ENCODE measurements at regions not wholly inside any gene's neighbourhood (a gene's known extent, or its start where the extent isn't known, plus 50 kb on each side); places are given as distances from the start of the nearest gene placed in this dataset.
"Not testable (repeated sequence)": the region's sequence is repeated elsewhere in the genome, so short reads cannot be mapped to it uniquely, and the experiment has no call there.

GRCh38 chr4:114399105-114399504, 199.5 kb upstream of the UGT8 start:
- no peak overlapping the region for H3K4me3 Mint-ChIP-seq
- intact Hi-C loops (cut with micrococcal nuclease): no loop called here

GRCh38 chr4:114400531-114400930, 198.1 kb upstream of the UGT8 start:
- intact Hi-C loops (cut with micrococcal nuclease): no loop called here
- H3K4me3 Mint-ChIP-seq: no peak overlapping the region
- H3K27me3 Mint-ChIP-seq: no peaks in the 10 kb centered on the region
- no peaks in the 10 kb centered on the region for H3K36me3 Mint-ChIP-seq (ENCODE audit: low read depth)
- H3K4me1 Mint-ChIP-seq: no peaks in the 10 kb centered on the region
- no peak overlapping the region for H3K27ac Mint-ChIP-seq
- no peak for DNase-seq
- no peaks in the 10 kb centered on the region for H3K9me3 Mint-ChIP-seq

More at GRCh38 chr4:114399105-114399504, 199.5 kb upstream of the UGT8 start:
- Mint-ChIP-seq H3K9me3 (no peaks in the 10 kb centered on the region), H3K27ac (no peak overlapping the region), H3K36me3 (ENCODE audit: low read depth) (no peaks in the 10 kb centered on the region), H3K4me1 (no peaks in the 10 kb centered on the region), H3K27me3 (no peaks in the 10 kb centered on the region)
- no peak for DNase-seq

GRCh38 chr4:114401483-114401882, 197.1 kb upstream of the UGT8 start:
- H3K9me3 Mint-ChIP-seq: no peaks in the 10 kb centered on the region

GRCh38 chr4:114417214-114417613, 181.4 kb upstream of the UGT8 start:
- Mint-ChIP-seq H3K4me1 (no peaks in the 10 kb centered on the region), H3K36me3 (ENCODE audit: low read depth) (no peaks in the 10 kb centered on the region), H3K27me3 (no peaks in the 10 kb centered on the region), H3K27ac (no peak overlapping the region), H3K9me3 (no peaks in the 10 kb centered on the region), H3K4me3 (no peak overlapping the region)
- intact Hi-C loops (cut with micrococcal nuclease): no loop called here
- no peak for DNase-seq

More at GRCh38 chr4:114401483-114401882, 197.1 kb upstream of the UGT8 start:
- no peak overlapping the region for H3K27ac Mint-ChIP-seq
- H3K27me3 Mint-ChIP-seq: no peaks in the 10 kb centered on the region
- no peaks in the 10 kb centered on the region for H3K36me3 Mint-ChIP-seq (ENCODE audit: low read depth)
- no peaks in the 10 kb centered on the region for H3K4me1 Mint-ChIP-seq
- H3K4me3 Mint-ChIP-seq: no peak overlapping the region
- intact Hi-C loops (cut with micrococcal nuclease): no loop called here
- no peak for DNase-seq

- Mint-ChIP-seq H3K4me1 (no peaks in the 10 kb centered on the region), H3K36me3 (ENCODE audit: low read depth) (no peaks in the 10 kb centered on the region), H3K27ac (no peak overlapping the region), H3K4me3 (no peak overlapping the region), H3K9me3 (no peaks in the 10 kb centered on the region), H3K27me3 (no peaks in the 10 kb centered on the region)
- intact Hi-C loops (cut with micrococcal nuclease): no loop called here
- DNase-seq: no peak
Measured at GRCh38 chr4:114420069-114420468, 178.5 kb upstream of the UGT8 start.

- Mint-ChIP-seq H3K27ac (no peak overlapping the region), H3K9me3 (no peaks in the 10 kb centered on the region), H3K4me1 (no peaks in the 10 kb centered on the region), H3K36me3 (ENCODE audit: low read depth) (no peaks in the 10 kb centered on the region), H3K4me3 (no peak overlapping the region), H3K27me3 (no peaks in the 10 kb centered on the region)
- intact Hi-C loops (cut with micrococcal nuclease): no loop called here
- DNase-seq: no peak
Measured at GRCh38 chr4:114423582-114423981, 175.0 kb upstream of the UGT8 start.

GRCh38 chr4:114435116-114435515, 163.5 kb upstream of the UGT8 start:
- H3K36me3 Mint-ChIP-seq (ENCODE audit: low read depth): no peaks in the 10 kb centered on the region
- no peak for DNase-seq
- no peak overlapping the region for H3K27ac Mint-ChIP-seq
- no peaks in the 10 kb centered on the region for H3K9me3 Mint-ChIP-seq
- intact Hi-C loops (cut with micrococcal nuclease): no loop called here
- H3K27me3 Mint-ChIP-seq: no peaks in the 10 kb centered on the region
- H3K4me1 Mint-ChIP-seq: no peaks in the 10 kb centered on the region
- H3K4me3 Mint-ChIP-seq: no peak overlapping the region

GRCh38 chr4:114442856-114443255, 155.8 kb upstream of the UGT8 start:
- Mint-ChIP-seq H3K4me3 (no peak overlapping the region), H3K9me3 (no peaks in the 10 kb centered on the region), H3K36me3 (ENCODE audit: low read depth) (no peaks in the 10 kb centered on the region), H3K27me3 (no peaks in the 10 kb centered on the region), H3K4me1 (no peaks in the 10 kb centered on the region), H3K27ac (no peak overlapping the region)
- DNase-seq: no peak
- intact Hi-C loops (cut with micrococcal nuclease): no loop called here

- Mint-ChIP-seq H3K27ac (no peak overlapping the region), H3K4me1 (no peaks in the 10 kb centered on the region), H3K27me3 (no peaks in the 10 kb centered on the region), H3K4me3 (no peak overlapping the region), H3K9me3 (no peaks in the 10 kb centered on the region), H3K36me3 (ENCODE audit: low read depth) (no peaks in the 10 kb centered on the region)
- no peak for DNase-seq
- intact Hi-C loops (cut with micrococcal nuclease): no loop called here
Measured at GRCh38 chr4:114444211-114444610, 154.4 kb upstream of the UGT8 start.

- H3K4me3 Mint-ChIP-seq; H3K36me3 Mint-ChIP-seq (ENCODE audit: low read depth); H3K27ac Mint-ChIP-seq; intact Hi-C loops (cut with micrococcal nuclease); DNase-seq; H3K9me3 Mint-ChIP-seq; H3K27me3 Mint-ChIP-seq; H3K4me1 Mint-ChIP-seq: not testable (repeated sequence)
Measured at GRCh38 chr4:114447963-114448516, 150.6 kb upstream of the UGT8 start.

GRCh38 chr4:114458728-114459127, 139.9 kb upstream of the UGT8 start:
- intact Hi-C loops (cut with micrococcal nuclease): no loop called here
- no peak overlapping the region for H3K4me3 Mint-ChIP-seq
- H3K27ac Mint-ChIP-seq: no peak overlapping the region
- H3K9me3 Mint-ChIP-seq: no peaks in the 10 kb centered on the region
- no peak for DNase-seq
- no peaks in the 10 kb centered on the region for H3K36me3 Mint-ChIP-seq (ENCODE audit: low read depth)
- no peaks in the 10 kb centered on the region for H3K4me1 Mint-ChIP-seq
- H3K27me3 Mint-ChIP-seq: no peaks in the 10 kb centered on the region

- no peak overlapping the region for H3K4me3 Mint-ChIP-seq
- no peaks in the 10 kb centered on the region for H3K4me1 Mint-ChIP-seq
- H3K9me3 Mint-ChIP-seq: no peaks in the 10 kb centered on the region
- H3K36me3 Mint-ChIP-seq (ENCODE audit: low read depth): no peaks in the 10 kb centered on the region
- DNase-seq: no peak
- no peaks in the 10 kb centered on the region for H3K27me3 Mint-ChIP-seq
- intact Hi-C loops (cut with micrococcal nuclease): no loop called here
- no peak overlapping the region for H3K27ac Mint-ChIP-seq
Measured at GRCh38 chr4:114464726-114465272, 133.8 kb upstream of the UGT8 start.

GRCh38 chr4:114465766-114466165, 132.8 kb upstream of the UGT8 start:
- Mint-ChIP-seq H3K27me3 (no peaks in the 10 kb centered on the region), H3K4me1 (no peaks in the 10 kb centered on the region), H3K9me3 (no peaks in the 10 kb centered on the region), H3K4me3 (no peak overlapping the region), H3K36me3 (ENCODE audit: low read depth) (no peaks in the 10 kb centered on the region), H3K27ac (no peak overlapping the region)
- DNase-seq: no peak
- intact Hi-C loops (cut with micrococcal nuclease): no loop called here

- H3K36me3 Mint-ChIP-seq (ENCODE audit: low read depth): no peaks in the 10 kb centered on the region
- DNase-seq: no peak
- H3K27me3 Mint-ChIP-seq: no peaks in the 10 kb centered on the region
- intact Hi-C loops (cut with micrococcal nuclease): no loop called here
- no peak overlapping the region for H3K27ac Mint-ChIP-seq
- H3K4me1 Mint-ChIP-seq: no peaks in the 10 kb centered on the region
- H3K9me3 Mint-ChIP-seq: no peaks in the 10 kb centered on the region
- no peak overlapping the region for H3K4me3 Mint-ChIP-seq
Measured at GRCh38 chr4:114466299-114466698, 132.3 kb upstream of the UGT8 start.
